ENCODE measurements at regions not wholly inside any gene's neighbourhood (a gene's known extent, or its start where the extent isn't known, plus 50 kb on each side); places are given as distances from the start of the nearest gene placed in this dataset.

DNA sequence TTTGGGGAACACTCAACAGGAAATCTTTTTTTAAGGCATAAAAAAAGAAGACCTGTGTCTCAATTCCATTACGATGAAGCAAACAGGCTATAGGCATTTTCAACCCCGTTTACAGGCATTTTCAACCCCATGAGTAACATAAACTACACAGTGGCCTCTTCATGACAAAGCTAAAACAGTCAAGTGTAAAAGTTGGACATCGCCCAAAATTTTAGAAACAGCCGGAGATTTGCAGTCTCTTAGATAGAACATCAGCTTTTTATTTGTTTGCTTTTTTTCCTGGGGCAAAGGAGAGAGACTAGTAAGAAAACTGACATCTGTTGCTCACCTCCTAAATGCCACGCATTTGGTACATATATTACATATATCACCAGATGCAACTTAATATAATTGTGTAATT, 173.7 kb downstream of the CMPK2 start:
- no peak overlapping the region for H3K27ac ChIP-seq
- H3K27me3 ChIP-seq: no peaks in the 10 kb centered on the region
- no peak for DNase-seq
- H3K4me1 ChIP-seq: no peaks in the 10 kb centered on the region
- intact Hi-C loops (cut with DNase I): no loop called here
- TF ChIP-seq, protein P1, sequence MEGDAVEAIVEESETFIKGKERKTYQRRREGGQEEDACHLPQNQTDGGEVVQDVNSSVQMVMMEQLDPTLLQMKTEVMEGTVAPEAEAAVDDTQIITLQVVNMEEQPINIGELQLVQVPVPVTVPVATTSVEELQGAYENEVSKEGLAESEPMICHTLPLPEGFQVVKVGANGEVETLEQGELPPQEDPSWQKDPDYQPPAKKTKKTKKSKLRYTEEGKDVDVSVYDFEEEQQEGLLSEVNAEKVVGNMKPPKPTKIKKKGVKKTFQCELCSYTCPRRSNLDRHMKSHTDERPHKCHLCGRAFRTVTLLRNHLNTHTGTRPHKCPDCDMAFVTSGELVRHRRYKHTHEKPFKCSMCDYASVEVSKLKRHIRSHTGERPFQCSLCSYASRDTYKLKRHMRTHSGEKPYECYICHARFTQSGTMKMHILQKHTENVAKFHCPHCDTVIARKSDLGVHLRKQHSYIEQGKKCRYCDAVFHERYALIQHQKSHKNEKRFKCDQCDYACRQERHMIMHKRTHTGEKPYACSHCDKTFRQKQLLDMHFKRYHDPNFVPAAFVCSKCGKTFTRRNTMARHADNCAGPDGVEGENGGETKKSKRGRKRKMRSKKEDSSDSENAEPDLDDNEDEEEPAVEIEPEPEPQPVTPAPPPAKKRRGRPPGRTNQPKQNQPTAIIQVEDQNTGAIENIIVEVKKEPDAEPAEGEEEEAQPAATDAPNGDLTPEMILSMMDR (IDR thresholded peaks at IDR 0.05): no peak
- H3K9me3 ChIP-seq: no peaks in the 10 kb centered on the region
- 56 to 64% methylated on average over 5 of the region's 5 CpGs for WGBS, 2 donors
- H3K4me3 ChIP-seq: no peak overlapping the region
- peak in 1 of 4 donors; percentile 44 for ATAC-seq
- no peaks in the 10 kb centered on the region for H3K36me3 ChIP-seq
- FAIRE-seq: no peak

DNA sequence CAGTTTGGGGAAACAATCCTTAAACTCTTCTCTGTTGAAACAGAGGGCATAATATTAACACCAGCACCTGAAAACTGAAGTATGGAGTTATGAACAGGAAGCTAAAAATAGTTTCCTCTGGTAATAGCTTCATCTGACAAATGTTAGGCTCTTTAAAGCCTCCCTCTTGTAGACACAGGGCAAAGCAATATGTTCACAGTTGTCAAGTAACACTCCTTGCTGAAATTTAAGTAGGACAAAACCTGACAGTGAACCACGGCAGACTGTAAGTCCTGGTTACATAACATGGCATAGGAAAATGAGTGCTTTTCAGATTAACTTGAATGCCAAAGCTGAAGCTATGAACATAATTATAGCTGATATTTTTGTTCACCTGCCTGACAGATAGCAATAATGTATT, 172.9 kb downstream of the CMPK2 start:
- FAIRE-seq (no peak), ATAC-seq (peak in 2 of 4 donors; percentile 56), DNase-seq (no peak)
- WGBS, 2 donors: 75 to 84% methylated on average over 1 of the region's 1 CpG
- H3K36me3 ChIP-seq: no peaks in the 10 kb centered on the region
- TF ChIP-seq, protein P1 (IDR thresholded peaks at IDR 0.05): no peak
- intact Hi-C loops (cut with DNase I): no loop called here
- H3K27me3 ChIP-seq: no peaks in the 10 kb centered on the region
- no peaks in the 10 kb centered on the region for H3K4me1 ChIP-seq
- H3K4me3 ChIP-seq: no peak overlapping the region
- no peaks in the 10 kb centered on the region for H3K9me3 ChIP-seq
- no peak overlapping the region for H3K27ac ChIP-seq

DNA sequence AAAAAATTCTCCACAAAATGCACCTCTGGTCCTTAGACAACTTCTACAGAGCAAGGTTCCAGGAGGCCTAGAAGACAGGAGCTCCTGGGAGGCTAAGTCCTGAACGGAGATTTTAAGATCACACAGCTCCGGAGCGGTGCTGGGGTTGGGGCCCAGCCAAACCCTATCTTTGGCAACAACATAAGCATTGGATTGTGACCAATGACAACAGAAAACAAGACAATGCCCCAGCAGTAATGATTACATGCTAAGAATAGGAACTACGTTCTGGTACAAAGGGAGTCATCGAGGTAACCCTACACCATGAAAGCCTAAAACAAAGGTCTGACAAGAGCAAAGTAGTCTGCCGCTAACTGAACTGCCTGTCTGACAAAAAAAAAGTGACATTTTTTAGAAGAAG, 171.2 kb downstream of the CMPK2 start:
- DNase-seq (no peak), ATAC-seq (peak in 3 of 4 donors; percentile 15 to 38 (median 16)), FAIRE-seq (no peak)
- Histone ChIP-seq H3K4me3 (no peak overlapping the region), H3K4me1 (no peaks in the 10 kb centered on the region), H3K9me3 (no peaks in the 10 kb centered on the region), H3K36me3 (no peaks in the 10 kb centered on the region), H3K27ac (no peak overlapping the region), H3K27me3 (no peaks in the 10 kb centered on the region)
- intact Hi-C loops (cut with DNase I): no loop called here
- TF ChIP-seq, protein P1 (IDR thresholded peaks at IDR 0.05): no peak
- WGBS, 2 donors: 29 to 32% methylated on average over 6 of the region's 6 CpGs

DNA sequence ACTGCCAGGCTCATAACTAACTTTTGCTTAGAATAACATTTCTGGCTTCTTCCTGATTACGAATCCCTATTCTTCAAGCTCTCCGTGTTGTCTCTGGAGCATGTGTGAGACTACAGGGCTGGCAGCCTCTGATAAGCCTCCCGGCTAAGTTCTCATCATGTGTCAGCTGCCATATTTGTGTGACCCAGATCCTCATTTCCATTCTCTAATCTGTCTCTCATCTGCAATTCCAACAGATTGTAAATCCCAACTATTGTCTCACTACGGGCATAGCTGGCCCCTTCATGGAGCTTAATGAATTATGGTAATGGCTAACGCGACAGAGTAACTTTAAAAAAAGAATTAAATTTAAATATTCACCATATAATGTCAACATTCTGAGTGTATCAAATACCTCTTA, 165.4 kb downstream of the CMPK2 start:
- Histone ChIP-seq H3K27me3 (no peaks in the 10 kb centered on the region), H3K4me1 (no peaks in the 10 kb centered on the region), H3K36me3 (no peaks in the 10 kb centered on the region), H3K4me3 (no peak overlapping the region), H3K9me3 (no peaks in the 10 kb centered on the region), H3K27ac (no peak overlapping the region)
- WGBS, 2 donors: 77 to 80% methylated on average over 6 of the region's 6 CpGs
- DNase-seq: no peak
- intact Hi-C loops (cut with DNase I): no loop called here
- TF ChIP-seq, protein P1 (IDR thresholded peaks at IDR 0.05): no peak
- no peak for ATAC-seq
- no peak for FAIRE-seq

DNA sequence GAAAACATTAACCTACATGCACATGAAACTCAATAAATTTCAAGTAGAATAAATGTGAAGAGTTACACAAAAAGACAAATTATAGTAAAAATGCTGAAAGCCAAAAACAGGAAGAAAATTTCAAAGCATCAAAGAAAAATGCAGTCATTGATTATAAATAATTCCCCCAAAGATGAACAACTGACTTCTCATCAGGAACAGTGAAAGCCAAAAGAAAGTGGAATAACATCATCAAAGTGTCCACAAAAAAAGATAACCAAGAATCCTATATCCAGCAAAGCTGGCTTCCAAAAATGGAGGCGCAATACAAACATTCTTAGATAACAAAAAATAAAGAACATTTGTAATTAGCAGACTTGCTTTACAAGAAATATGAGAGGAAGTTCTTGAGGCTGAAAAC, 161.6 kb downstream of the CMPK2 start:
- WGBS, 2 donors: 93 to 97% methylated on average over 1 of the region's 1 CpG
- Histone ChIP-seq H3K36me3 (no peaks in the 10 kb centered on the region), H3K27me3 (no peaks in the 10 kb centered on the region), H3K4me1 (no peaks in the 10 kb centered on the region), H3K4me3 (no peak overlapping the region), H3K27ac (no peak overlapping the region), H3K9me3 (no peaks in the 10 kb centered on the region)
- TF ChIP-seq, protein P1 (IDR thresholded peaks at IDR 0.05): no peak
- intact Hi-C loops (cut with DNase I): no loop called here
- ATAC-seq (no peak), FAIRE-seq (no peak), DNase-seq (no peak)

Data from pancreas (tissue), 10 donors.